ENCODE measurements at regions not wholly inside any gene's neighbourhood (a gene's known extent, or its start where the extent isn't known, plus 50 kb on each side); places are given as distances from the start of the nearest gene placed in this dataset.

DNA sequence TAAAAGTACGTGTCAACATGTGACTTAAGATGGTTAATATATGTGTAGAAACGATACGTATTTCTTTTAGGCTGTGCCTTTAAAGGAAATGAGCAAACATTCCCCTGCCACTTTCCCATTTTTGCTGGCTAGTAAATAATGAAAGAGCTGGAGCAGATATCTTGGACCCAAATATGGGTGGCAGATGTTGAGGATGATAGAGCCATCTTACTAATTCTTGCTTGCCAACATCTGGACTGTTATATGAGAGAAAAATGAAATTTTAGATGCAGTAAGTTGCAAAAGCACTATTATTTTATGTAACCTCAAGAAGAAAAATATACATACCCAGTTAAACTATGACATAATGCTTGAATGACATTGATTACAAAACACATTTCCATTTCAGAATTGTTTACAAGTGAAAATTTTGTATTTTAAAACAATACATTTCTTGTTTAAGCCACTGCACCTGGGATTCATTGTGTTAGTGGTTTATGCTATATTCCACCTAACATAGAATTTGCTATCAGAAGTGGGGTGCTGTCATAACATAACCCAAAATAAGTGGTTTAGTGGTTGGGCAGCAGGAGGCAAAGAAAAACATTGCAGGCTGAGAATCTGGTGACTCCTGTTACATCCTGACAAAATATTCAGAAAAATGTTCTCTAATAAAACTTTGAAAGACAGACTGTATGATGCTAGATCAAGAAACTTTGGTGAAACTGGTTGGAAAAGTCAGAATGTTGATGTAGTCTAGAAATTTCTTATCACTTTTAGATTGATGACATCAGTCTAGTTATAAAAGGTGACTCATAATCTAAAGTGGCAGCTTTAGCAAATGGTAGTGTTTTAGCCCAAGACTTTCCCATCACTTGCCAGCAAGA is 305.0 kb downstream of the PTEN start:
- H3K4me1 Mint-ChIP-seq (ENCODE audit: low read depth, unreplicated experiment): no peaks in the 10 kb centered on the region
- no peak for DNase-seq
- H3K27ac Mint-ChIP-seq (ENCODE audit: unreplicated experiment): no peak overlapping the region
- intact Hi-C loops (cut with micrococcal nuclease; ENCODE audit: unreplicated experiment): no loop called here
- no peak overlapping the region for H3K4me3 Mint-ChIP-seq (ENCODE audit: low read depth, unreplicated experiment)
- no TSS peak for BruUV-seq (replicated peaks)
- H3K9me3 Mint-ChIP-seq (ENCODE audit: low read depth, unreplicated experiment): peaks cover 3% of the 10 kb centered on the region
- H3K36me3 Mint-ChIP-seq (ENCODE audit: insufficient read depth, unreplicated experiment): no peaks in the 10 kb centered on the region
- no peaks in the 10 kb centered on the region for H3K27me3 Mint-ChIP-seq (ENCODE audit: unreplicated experiment)
- CTCF ChIA-PET: no interaction called here
- TF ChIP-seq, protein P1, sequence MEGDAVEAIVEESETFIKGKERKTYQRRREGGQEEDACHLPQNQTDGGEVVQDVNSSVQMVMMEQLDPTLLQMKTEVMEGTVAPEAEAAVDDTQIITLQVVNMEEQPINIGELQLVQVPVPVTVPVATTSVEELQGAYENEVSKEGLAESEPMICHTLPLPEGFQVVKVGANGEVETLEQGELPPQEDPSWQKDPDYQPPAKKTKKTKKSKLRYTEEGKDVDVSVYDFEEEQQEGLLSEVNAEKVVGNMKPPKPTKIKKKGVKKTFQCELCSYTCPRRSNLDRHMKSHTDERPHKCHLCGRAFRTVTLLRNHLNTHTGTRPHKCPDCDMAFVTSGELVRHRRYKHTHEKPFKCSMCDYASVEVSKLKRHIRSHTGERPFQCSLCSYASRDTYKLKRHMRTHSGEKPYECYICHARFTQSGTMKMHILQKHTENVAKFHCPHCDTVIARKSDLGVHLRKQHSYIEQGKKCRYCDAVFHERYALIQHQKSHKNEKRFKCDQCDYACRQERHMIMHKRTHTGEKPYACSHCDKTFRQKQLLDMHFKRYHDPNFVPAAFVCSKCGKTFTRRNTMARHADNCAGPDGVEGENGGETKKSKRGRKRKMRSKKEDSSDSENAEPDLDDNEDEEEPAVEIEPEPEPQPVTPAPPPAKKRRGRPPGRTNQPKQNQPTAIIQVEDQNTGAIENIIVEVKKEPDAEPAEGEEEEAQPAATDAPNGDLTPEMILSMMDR (IDR thresholded peaks at IDR 0.05; ENCODE audit: unreplicated experiment): no peak

DNA sequence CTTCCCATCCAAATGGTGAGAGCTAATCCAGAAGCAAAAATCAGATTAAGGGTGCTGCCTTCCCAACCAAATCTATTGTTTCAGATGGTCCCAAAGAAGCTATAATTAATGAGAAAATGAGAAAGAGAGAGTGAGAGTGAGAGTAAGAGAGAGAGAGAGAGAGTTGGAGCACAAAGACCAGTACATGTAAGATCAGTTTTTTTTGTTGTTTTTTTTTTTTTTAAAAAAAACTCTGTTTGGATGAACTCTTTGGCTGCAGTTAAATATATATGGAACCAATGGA is 305.6 kb downstream of the PTEN start:
- H3K9me3 Mint-ChIP-seq (ENCODE audit: low read depth, unreplicated experiment): peaks cover 3% of the 10 kb centered on the region
- H3K4me1 Mint-ChIP-seq (ENCODE audit: low read depth, unreplicated experiment): no peaks in the 10 kb centered on the region
- H3K4me3 Mint-ChIP-seq (ENCODE audit: low read depth, unreplicated experiment): no peak overlapping the region
- no peak overlapping the region for H3K27ac Mint-ChIP-seq (ENCODE audit: unreplicated experiment)
- H3K36me3 Mint-ChIP-seq (ENCODE audit: insufficient read depth, unreplicated experiment): no peaks in the 10 kb centered on the region
- TF ChIP-seq, protein P1 (IDR thresholded peaks at IDR 0.05; ENCODE audit: unreplicated experiment): no peak
- no TSS peak for BruUV-seq (replicated peaks)
- DNase-seq: no peak
- CTCF ChIA-PET: no interaction called here
- intact Hi-C loops (cut with micrococcal nuclease; ENCODE audit: unreplicated experiment): no loop called here
- no peaks in the 10 kb centered on the region for H3K27me3 Mint-ChIP-seq (ENCODE audit: unreplicated experiment)

DNA sequence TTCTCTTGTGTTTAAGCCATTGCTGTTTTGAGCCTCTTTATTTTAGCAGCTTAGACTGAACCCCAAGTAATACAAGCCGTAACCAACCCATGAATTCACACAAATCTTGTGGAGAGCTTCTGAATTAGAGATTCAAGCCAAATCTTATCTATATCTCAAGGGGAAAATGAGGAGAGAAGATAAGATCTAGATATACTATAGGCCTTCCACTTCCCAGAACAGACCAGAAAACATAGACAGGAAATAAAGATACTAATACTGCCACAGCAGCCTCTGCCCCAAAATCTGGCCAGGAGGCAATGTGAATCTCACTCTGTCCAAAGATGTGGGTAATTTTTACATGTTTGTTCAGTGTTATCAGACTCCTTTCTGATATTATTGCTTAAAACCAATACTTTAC is 307.2 kb downstream of the PTEN start:
- intact Hi-C loops (cut with micrococcal nuclease; ENCODE audit: unreplicated experiment): no loop called here
- CTCF ChIA-PET: no interaction called here
- H3K9me3 Mint-ChIP-seq (ENCODE audit: low read depth, unreplicated experiment): peaks cover 7% of the 10 kb centered on the region
- H3K4me3 Mint-ChIP-seq (ENCODE audit: low read depth, unreplicated experiment): no peak overlapping the region
- TF ChIP-seq, protein P1 (IDR thresholded peaks at IDR 0.05; ENCODE audit: unreplicated experiment): no peak
- no peak for DNase-seq
- no peaks in the 10 kb centered on the region for H3K27me3 Mint-ChIP-seq (ENCODE audit: unreplicated experiment)
- BruUV-seq (replicated peaks): no TSS peak
- no peaks in the 10 kb centered on the region for H3K4me1 Mint-ChIP-seq (ENCODE audit: low read depth, unreplicated experiment)
- no peaks in the 10 kb centered on the region for H3K36me3 Mint-ChIP-seq (ENCODE audit: insufficient read depth, unreplicated experiment)
- no peak overlapping the region for H3K27ac Mint-ChIP-seq (ENCODE audit: unreplicated experiment)

DNA sequence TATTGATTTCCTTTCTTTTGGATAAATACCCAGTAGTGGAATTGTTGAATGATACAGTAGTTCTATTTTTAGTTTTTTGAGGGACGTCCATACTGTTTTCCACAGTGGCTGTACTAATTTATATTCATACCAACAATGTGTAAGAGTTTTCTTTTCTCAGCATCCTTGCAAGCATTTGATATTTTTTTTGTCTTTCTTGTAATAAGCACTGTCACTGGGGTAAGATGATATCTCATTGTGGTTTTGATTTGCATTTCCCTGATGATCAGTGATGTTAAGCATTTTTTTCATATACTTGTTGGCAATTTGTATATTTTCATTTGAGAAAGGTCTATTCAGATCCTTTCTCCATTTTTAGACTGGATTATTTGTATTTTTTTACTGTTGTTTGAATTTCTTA is 308.7 kb downstream of the PTEN start:
- H3K4me1 Mint-ChIP-seq (ENCODE audit: low read depth, unreplicated experiment): no peaks in the 10 kb centered on the region
- H3K9me3 Mint-ChIP-seq (ENCODE audit: low read depth, unreplicated experiment): peaks cover 7% of the 10 kb centered on the region
- H3K36me3 Mint-ChIP-seq (ENCODE audit: insufficient read depth, unreplicated experiment): no peaks in the 10 kb centered on the region
- no peaks in the 10 kb centered on the region for H3K27me3 Mint-ChIP-seq (ENCODE audit: unreplicated experiment)
- H3K4me3 Mint-ChIP-seq (ENCODE audit: low read depth, unreplicated experiment): no peak overlapping the region
- no TSS peak for BruUV-seq (replicated peaks)
- CTCF ChIA-PET: no interaction called here
- no peak overlapping the region for H3K27ac Mint-ChIP-seq (ENCODE audit: unreplicated experiment)
- TF ChIP-seq, protein P1 (IDR thresholded peaks at IDR 0.05; ENCODE audit: unreplicated experiment): no peak
- intact Hi-C loops (cut with micrococcal nuclease; ENCODE audit: unreplicated experiment): no loop called here
- DNase-seq: no peak

Measured in Calu3 (cell line).